Erythroblast (primary cell): ENCODE measurements at regions not wholly inside any gene's neighbourhood (a gene's known extent, or its start where the extent isn't known, plus 50 kb on each side); places are given as distances from the start of the nearest gene placed in this dataset.

ENCODE experiments used
- GATA1 ChIP-seq: IDR thresholded peaks from 2 replicates; pipeline ENCODE4 v1.6.1; 2011; ENCODE audit warnings: low read depth, mild to moderate bottlenecking, control low read depth, low read length, moderate library complexity
- POLR2A ChIP-seq: IDR thresholded peaks from 2 replicates; pipeline ENCODE4 v1.6.1; 2011; ENCODE audit warnings: mild to moderate bottlenecking, low read length

GRCh38 chr13:50318887-50319286, 303.6 kb downstream of the KCNRG start:
- TF ChIP-seq POLR2A (no peak), GATA1 (no peak)
